ENCODE measurements at regions not wholly inside any gene's neighbourhood (a gene's known extent, or its start where the extent isn't known, plus 50 kb on each side); places are given as distances from the start of the nearest gene placed in this dataset.

DNA sequence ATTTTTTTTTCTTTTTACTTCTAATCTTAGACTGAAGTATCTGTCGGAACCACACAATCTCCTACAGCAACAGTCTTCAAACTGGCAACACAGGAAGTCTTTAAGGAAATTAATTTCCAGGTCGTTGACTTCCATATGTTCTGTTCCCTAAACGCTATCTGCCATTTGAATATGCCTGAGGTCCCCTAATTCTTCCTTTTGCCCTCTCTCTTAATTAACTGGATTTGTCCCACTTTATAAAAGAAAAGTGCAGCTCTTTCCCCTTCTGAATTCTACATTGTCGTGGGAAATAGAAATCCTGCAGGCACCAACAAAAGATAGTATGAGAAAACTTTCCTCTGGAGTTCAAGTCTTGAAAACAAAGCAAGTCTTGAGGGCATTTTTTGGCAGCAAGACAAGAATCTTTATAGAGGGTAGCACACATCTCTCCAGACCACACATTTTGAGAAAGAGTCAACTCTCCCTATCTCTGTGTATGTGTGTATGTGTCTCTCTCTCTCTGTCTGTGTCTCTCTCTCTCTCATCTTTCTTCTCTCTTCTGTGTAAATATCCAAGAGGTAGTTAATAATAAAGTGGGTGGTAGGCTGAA is 879.8 kb downstream of the SOCS6 start:
- no peak for TF ChIP-seq CTCF (IDR thresholded peaks at IDR 0.05; ENCODE audit: insufficient read depth, low read depth, low read length, missing control alignments)
- H3K4me3 ChIP-seq (ENCODE audit: low read depth, low read length): no peak overlapping the region
- no peak for DNase-seq (ENCODE audit: low read depth)

GRCh38 chr18:71136487-71136886 is 847.6 kb downstream of the SOCS6 start:
- no peak for TF ChIP-seq CTCF (IDR thresholded peaks at IDR 0.05; ENCODE audit: insufficient read depth, low read depth, low read length, missing control alignments)
- H3K4me3 ChIP-seq (ENCODE audit: low read depth, low read length): no peak overlapping the region
- DNase-seq (ENCODE audit: low read depth): no peak

GRCh38 chr18:71134122-71134521 is 845.3 kb downstream of the SOCS6 start:
- TF ChIP-seq CTCF (IDR thresholded peaks at IDR 0.05; ENCODE audit: insufficient read depth, low read depth, low read length, missing control alignments): no peak
- no peak for DNase-seq (ENCODE audit: low read depth)
- no peak overlapping the region for H3K4me3 ChIP-seq (ENCODE audit: low read depth, low read length)

- no peak for TF ChIP-seq CTCF (IDR thresholded peaks at IDR 0.05; ENCODE audit: insufficient read depth, low read depth, low read length, missing control alignments)
- no peak overlapping the region for H3K4me3 ChIP-seq (ENCODE audit: low read depth, low read length)
- DNase-seq (ENCODE audit: low read depth): no peak
Observed at GRCh38 chr18:71131918-71132317, 843.1 kb downstream of the SOCS6 start.

DNA sequence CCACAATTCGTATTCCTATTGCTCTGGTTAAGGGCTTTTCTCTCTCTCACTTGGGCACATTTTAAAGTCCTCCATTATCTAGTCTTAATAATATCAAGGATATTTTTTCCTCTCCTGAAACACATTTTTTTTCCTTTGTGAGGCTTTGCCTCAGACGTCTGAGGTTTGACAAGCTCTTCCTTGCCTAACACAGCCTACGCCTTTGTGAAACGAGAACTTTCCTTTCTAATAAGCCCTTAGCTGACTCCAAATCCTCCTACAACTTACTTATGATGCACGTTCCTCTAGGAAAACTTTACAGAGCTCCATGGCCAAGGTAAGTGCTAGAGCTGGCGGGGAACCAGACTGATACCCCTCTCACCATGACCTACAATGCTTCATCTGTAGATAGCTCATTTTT is 841.5 kb downstream of the SOCS6 start:
- no peak for TF ChIP-seq CTCF (IDR thresholded peaks at IDR 0.05; ENCODE audit: insufficient read depth, low read depth, low read length, missing control alignments)

DNA sequence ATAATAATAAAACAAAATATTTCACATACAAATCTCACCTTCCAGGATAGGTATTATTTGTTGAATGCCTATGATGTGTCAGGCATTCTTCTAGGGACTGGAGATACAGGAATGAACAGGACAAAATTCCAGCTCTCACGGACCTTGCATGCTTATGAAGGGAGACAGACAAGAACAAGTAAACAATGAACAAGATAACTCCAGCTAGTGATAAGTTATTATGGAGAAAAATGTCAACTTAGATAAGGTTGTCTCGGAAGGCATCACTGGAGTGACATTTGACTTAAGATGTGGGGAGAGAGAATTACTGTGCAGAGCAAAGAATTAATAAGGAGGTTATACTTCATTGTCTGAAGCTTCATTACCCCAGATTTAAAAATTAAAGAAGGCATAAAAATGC is 836.7 kb downstream of the SOCS6 start:
- TF ChIP-seq CTCF (IDR thresholded peaks at IDR 0.05; ENCODE audit: insufficient read depth, low read depth, low read length, missing control alignments): no peak
- no peak overlapping the region for H3K4me3 ChIP-seq (ENCODE audit: low read depth, low read length)
- no peak for DNase-seq (ENCODE audit: low read depth)

More for the DNA sequence above, 841.5 kb downstream of the SOCS6 start:
- DNase-seq (ENCODE audit: low read depth): no peak
- H3K4me3 ChIP-seq (ENCODE audit: low read depth, low read length): no peak overlapping the region

GRCh38 chr18:71116535-71116934 is 827.7 kb downstream of the SOCS6 start:
- H3K4me3 ChIP-seq (ENCODE audit: low read depth, low read length): no peak overlapping the region
- TF ChIP-seq CTCF (IDR thresholded peaks at IDR 0.05; ENCODE audit: insufficient read depth, low read depth, low read length, missing control alignments): no peak
- DNase-seq (ENCODE audit: low read depth): no peak

All from GM12865 (cell line).